GM21619 (cell line): ENCODE measurements at regions not wholly inside any gene's neighbourhood (a gene's known extent, or its start where the extent isn't known, plus 50 kb on each side); places are given as distances from the start of the nearest gene placed in this dataset.

Experiments
- ATAC-seq: cut with Tn5 transposase; IDR thresholded peaks from one replicate; pipeline ENCODE4 v1.9.1; 2021; ENCODE audit not compliant: unreplicated experiment

DNA sequence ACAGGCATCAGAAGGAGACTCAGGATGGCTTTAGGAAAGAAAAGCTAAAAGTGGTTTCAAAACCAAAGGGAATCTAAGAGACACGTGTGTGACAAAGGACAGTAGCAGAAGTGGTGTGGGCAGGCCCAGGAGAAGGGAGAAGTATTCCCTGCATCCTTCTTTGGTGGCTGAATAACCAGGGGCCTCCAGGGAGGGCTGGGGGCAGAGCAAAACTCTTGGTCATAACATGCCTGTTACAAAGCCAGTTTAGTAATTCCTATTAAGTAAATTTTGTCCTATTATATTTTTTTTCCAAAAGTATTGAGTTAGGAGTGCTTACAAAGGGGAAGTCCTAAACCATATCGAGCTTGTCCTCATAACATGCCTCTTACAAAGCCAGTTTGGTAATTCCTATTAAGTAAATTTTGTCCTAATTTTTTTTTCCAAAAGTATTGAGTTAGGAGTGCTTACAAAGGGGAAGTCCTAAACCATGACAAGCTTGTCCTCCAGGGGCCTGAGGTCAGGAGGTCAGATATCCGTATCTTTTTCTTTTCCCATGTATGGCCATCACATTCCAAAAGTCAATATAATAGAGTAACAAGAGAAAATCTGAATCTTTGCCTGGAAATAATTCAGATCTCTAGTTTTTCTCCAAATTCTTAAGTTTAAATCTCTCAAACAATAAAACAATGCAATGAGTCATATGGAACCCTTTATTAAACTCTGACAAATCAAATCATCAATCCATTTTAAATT lies 509.2 kb downstream of the LTN1 start:
- no peak for ATAC-seq

DNA sequence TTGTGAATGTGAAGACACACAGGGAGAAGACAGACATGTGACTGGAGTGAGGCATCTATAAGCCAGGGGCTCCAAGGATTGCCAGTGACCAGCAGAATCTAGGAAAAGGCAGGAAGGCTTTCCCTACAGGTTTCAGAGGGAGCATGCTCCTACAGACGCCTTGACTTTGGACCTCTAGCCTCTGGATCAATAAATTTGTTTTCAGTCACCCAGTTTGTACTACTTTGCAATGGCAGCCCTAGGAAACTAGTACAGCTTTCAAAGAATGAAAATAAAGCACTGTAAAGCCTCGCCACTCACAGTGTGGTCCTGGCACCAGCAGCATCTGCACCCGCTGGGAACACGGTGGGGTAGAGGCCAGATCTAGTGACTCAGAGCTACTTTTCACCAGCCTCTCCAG lies 510.0 kb downstream of the LTN1 start:
- no peak for ATAC-seq

DNA sequence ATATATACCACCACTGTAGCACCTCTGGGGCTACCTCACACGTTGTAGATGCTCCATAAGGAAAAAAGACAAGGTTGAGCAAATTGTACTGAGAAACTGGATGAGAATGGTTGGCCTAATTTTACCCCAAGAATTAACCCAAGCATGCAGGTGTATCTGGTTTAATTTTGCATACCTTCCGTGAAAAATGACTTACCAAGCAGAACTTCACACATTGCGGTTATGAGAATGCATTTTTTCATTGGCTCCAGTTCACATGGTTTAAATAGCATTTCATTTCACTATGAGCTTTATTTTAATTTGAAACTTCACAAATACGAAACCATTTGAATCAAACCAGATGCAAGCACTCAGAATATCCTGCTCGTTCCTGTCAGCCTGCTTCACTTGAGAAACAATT lies 512.2 kb downstream of the LTN1 start:
- ATAC-seq = peak; percentile 72

DNA sequence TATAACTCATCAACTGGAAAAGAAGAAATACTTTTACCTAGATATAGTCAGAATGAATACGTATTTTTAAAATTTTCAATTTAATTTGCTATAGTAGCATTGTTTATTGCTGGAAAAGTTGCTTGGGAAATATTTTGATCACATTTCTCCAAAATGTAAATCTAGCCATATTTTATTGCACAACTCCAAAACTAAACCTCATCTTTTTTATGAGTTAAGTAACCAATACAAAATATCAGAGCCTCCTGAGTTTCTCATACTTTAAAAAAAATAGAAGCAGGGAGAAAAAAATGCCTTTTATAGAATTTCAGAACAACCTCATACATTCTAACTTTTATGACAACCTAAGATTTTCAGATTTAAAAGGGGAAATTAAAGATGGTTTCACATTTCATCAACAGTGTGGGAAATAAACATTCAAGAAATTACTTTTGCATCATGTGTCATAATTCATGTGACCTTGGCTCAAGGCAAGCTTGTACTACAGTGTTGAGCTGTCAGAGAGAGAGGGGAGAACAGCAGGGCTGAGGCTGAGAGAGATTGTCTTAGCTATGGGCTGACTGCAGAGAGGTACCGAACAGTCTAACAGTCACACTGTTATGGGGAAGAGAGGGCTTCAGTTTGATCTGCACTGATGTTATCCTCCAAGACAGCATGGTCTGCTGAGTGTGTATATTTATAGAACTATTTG lies 519.0 kb downstream of the LTN1 start:
- ATAC-seq = peak; percentile 67

DNA sequence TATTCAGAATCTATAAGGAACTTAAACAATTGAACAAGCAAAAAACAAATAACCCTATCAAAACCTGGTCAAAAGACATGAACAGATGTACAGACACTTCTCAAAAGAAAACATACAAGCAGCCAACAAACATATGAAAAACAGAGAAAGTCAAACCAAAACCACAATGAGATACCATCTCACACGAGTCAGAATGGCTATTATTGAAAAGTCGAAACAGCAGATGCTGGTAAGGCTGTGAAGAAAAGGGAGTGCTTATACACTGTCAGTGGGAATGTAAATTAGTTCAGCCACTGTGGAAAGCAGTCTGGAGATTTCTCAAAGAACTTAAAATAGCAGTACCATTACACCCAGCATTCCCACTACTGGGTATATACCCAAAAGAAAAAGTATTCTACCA lies 520.1 kb downstream of the LTN1 start:
- ATAC-seq = peak; percentile 45

DNA sequence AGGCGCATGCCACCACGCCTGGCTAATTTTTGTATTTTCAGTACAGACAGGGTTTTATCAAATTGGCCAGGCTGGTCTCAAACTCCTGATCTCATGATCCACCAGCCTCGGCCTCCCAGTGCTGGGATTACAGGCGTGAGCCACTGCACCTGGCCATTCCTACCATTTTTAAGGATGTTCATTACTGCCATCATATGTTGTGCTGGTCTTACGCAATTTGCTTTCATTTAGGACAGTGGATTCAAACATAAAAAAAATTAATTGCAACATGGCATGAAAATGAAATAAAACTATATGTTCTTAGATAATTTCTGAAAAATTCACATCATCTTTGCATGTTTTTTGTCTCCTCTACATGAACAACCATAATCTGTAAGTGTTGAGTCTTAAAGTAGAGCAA lies 527.7 kb downstream of the LTN1 start:
- ATAC-seq = no peak

DNA sequence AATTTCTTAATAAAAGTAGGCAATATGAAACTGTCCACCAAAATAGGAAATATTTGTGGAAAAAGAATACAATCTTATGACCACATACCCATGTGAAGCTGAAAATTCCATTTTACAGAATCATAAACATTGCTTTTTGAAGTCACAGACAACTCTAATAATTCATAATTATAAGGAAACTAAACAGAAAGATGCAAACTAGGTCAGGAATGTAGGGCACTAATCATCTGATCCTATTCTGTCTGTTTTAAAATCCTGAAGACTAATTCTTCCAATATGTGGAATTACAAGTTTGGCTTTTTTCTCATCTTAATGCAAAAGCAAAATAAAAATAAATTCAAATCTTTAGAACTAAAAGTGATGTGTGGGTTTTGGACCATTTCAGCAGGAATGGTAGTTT lies 528.6 kb downstream of the LTN1 start:
- ATAC-seq = no peak

DNA sequence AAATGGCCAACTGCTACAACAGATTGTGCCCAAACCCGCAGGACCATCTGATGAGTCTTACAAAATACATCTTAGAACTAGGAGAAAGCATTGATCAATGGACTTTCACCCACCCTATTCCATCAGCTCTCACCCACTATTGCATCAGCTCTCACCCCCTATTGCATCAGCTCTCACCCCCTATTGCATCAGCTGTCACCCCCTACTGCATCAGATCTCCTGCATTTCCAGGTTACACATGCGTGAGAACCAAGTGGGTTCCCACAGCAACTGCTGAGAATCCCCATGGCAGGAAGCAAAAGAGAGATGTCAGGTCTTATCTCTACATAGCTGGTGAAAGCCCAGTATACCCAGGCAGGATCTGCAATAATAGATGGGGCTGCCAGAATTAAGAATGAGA lies 533.5 kb downstream of the LTN1 start:
- no peak for ATAC-seq

DNA sequence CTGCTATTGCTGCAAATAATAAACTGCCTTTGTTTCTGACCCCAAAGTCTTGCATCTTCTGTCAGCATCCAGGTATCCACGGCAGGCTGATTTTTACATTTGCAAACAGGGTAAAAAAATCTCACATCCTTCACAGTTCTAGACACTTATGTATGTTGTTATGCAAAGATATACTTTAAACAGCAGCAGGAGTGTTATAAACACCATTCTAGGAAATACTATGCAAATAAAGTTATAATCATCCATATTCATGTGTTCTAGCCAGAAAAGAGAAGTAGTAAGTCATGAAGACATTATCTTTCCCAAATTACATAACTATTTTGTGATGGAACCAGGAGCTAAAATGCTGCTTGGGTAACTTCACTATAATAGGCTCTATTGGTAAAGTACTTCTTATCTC lies 534.2 kb downstream of the LTN1 start:
- no peak for ATAC-seq

DNA sequence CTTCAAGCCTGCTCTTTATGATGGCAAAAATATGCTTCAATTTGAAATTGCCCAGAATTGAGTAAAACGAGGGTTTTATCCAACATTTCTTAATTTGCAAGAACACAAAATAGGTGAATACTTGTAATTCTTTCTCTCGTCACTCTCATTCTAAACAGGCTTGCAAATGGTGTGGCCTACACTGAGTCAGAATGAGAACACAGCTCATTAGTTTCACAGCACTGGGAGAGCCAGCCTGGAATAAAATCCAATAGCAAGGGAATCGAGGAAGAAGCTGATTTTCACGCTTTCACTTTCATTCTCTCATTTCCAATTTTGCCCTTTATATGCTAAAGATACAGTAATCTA lies 537.5 kb downstream of the LTN1 start:
- ATAC-seq = no peak

DNA sequence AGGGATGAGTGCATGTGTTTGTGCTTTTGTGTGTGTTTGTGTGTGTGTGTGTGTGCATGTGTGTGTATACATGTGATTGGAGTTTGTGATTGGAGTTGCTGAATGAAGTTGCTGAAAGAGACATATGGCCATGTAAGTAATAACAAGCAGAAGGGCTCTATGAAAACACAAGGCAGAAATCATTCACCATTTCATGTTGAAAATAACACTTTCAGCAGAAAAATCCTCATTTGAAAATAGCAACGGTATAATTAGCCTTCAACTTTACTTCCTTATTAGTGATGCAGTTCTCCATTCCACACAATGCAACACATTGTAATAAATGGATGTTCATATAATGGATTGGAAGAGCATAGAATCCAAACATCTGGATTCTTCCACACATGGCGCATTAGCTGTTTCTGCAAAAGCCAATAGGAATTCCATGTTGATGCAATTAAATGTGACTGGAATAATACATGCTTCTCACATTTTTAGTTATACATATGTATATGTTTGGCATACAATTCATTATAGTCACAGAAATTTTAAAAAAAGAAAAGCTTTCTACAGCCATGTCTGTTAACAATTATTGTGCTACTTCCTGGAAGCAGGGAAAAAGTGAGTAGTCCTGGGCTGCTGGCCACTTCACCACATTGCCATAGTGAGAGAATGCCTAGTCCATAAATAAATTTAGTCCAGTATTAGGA lies 538.0 kb downstream of the LTN1 start:
- no peak for ATAC-seq

DNA sequence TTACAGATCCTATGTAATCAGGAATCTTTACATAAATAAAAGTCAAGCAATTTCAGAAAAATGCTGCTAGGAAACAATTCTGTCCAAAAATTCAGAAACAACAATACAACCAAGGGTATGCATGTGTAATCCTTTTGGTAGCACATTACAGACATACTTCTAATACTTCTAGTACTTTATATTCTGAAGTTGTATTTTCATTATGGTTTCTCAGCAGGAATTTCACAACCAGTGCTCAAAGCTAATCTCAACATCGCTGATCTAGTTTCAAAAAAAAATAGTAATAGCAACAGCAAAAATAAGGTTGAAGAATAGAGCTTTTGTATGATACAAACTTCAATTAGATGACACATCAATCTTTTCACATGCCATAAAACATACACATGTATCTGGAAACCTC lies 545.2 kb downstream of the LTN1 start:
- no peak for ATAC-seq

DNA sequence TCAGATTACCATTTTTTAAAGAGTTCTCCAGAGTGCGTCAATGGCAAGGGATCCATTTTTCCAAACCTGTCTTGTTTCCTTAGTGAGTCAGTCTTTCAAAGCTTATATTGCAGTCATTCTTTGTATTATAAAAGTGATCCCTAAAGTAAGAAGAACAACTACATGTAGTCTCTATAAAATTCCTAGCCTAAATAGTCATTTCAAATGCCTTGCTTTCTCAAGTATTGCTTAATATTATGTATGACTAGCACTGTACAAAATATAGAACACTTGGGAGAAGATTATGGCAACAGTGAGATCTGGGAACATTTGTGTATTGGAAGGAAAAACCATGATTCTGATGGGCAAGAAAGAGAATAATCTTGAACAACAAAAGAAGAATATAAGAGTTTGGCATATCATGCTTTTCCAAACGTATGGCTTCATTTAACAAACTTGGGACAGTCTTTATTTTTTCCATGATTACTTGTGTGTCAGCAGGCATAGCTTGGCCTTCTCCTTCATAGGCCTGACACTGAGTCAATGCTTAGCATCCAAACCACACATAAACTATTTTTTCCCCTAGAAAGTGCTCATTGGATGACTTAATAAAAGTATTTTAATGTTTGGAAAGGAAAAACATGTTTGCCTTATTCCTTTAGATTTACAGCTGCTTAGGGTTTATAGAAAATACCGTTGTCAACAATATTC lies 547.4 kb downstream of the LTN1 start:
- ATAC-seq = no peak

DNA sequence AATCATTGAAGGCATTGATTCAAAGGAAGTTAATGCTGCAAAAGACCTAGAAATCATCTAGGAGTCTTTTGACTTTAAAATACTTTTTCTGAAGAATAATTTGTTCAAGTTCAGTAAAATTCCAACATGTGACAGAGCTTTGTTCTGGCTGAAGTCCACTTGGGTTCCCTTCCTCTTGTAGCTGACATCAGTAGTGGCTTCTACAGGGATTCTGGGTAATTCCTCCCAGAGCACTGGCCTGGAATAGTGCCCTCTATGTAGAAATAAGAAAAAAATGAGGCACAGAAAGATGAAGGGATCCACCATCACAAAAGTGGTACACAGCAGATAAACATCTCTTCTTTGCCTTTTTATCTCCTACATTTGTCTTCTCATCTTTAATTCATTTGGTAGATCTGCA lies 548.1 kb downstream of the LTN1 start:
- no peak for ATAC-seq

DNA sequence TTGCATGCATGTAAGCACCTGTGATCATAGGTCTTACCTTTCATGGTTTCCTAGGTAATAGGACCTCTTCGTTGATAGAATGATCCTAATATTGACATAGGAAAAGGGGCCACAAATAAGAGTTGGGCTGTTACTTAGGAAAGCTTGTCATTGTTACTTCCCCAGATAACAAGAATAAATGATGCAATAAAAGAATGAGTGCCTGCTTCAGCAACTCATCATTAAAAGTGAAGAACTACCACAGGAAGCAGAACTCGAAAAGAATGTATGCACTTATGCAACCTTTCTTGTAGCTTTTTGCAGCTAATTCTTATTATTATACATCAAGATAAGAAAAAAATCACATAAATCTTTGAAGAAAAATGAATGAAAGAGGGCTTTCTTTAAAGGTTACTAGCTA lies 548.6 kb downstream of the LTN1 start:
- ATAC-seq = no peak

DNA sequence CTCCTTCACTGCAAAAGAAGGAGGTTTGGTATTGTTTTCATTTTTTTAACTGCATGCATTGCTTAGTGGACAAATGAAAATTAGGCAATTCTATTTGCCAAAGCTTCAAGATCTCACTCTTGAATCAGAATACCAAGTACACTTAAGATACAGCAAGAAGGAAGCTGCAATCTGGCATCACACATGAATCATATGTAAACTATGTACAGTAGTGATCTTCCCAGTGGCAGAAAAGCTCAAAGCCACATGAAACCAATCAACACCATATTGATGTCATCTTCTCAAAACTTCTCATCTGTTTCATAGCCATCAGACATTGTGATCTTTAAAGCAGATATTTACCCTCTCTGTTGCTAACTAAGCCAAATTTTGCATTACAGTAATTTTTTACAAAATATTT lies 550.1 kb downstream of the LTN1 start:
- no peak for ATAC-seq

DNA sequence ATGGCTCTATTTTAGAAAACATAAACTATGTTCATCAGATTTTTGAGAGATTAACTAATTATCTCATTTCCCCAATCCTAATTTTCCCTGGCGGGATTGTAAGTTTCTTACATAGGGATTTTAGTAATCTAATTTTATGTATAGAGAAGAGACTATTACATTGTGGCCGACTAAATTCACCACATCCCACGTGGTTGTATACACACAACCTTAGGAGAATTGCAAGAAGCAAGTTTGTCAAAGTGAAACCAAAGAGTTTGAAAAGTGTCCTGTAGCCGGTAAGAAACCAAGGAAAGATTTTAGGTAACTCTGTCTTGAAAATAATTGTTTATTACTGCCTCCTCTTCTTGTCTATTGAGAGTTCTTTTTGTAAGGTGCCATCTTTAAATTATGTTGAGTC lies 550.6 kb downstream of the LTN1 start:
- ATAC-seq = no peak

DNA sequence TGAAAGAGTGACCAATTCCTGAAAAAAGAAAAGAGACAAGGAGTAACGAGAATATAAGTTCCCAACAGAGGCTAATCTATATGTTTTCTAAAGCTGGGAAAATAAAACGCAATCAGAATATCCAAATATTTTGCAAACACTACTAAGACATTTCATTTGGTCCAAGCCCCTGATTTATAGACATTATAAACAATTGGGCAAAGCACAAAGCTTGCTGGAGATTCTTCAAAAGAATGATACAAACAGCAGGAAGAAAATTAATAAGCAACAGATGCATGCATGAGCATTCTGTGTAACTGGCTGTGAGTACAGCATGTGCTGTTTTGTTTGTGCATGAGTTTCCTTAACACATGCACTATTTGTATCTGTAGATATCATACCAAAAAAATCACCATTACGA lies 552.9 kb downstream of the LTN1 start:
- ATAC-seq = no peak

DNA sequence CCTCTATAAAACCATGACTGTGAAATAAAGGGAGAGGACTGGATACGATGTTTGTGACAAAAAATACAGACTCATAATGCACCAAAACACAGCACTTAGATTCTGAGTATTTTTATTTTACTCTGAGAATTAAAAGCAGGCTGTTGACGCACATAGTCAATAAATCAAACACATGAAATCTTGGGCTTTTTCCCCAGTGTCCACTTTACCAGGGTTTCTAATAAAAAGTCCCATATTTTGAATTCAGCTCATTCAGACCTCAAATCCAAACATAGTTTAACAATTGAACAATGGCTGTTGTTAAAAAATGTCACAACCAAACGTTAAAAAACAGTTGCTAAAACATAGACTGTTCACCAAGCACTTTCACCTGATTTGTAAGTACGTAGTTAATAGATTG lies 553.4 kb downstream of the LTN1 start:
- ATAC-seq = no peak

DNA sequence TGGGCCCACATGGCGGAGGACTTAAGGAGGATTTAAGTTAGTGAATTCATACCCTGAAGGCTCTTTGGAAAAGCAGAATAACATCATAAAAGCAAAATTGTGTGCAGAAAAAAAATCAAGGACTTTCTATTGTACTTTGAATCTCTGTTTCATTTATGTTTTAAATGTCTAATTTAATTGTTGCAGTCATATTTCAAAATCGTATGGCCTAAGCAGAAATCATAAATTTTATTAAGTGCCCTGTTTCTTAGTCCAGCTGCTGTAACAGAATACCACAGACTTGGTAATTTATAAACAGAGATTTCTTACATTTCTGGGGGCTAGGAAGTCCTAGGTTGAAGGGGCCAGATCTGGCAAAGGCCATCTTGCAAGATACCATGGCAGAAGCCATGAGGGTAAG lies 555.6 kb downstream of the LTN1 start:
- ATAC-seq = no peak

DNA sequence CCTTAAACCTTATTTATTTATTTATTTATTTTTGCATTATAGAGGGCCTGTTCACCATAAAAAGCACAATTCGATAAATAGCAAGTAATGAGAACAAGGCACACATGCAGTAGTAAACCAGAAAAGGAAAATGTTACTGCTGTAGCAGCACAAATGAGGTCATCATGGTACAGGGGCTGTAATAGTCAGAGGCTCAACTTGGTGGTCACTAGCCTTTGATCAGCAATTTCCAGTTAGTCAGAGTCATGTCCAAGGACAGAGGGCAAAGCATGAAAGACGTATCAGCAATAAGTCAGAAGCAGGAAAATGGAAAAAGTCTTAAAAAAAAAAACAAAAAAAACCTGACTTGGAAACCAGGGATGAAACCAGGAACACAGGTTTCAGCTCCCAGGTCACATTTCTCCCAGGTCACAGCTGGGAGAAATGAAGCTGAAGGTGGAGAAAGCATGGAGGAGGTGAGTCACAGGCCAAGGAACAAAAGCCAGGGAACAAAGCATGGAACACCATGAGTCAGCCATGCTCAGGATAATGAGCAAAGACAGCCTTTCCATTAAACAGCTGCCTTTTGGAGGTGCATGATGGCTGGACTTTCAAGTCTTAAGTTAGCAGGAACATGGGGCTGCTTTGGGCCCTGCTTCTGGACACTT lies 556.3 kb downstream of the LTN1 start:
- ATAC-seq = no peak
